GM18505 (cell line): ENCODE measurements at regions not wholly inside any gene's neighbourhood (a gene's known extent, or its start where the extent isn't known, plus 50 kb on each side); places are given as distances from the start of the nearest gene placed in this dataset.

Source experiments
- ATAC-seq: cut with Tn5 transposase; IDR thresholded peaks from one replicate; pipeline ENCODE4 v1.9.1; 2021; ENCODE audit not compliant: unreplicated experiment
- POLR2A ChIP-seq: IDR thresholded peaks from 4 replicates; pipeline ENCODE4 v1.6.1; 2011; ENCODE audit warnings: borderline replicate concordance; ENCODE audit not compliant: insufficient read depth, insufficient read length; ENCODE audit errors: extremely low read depth

DNA sequence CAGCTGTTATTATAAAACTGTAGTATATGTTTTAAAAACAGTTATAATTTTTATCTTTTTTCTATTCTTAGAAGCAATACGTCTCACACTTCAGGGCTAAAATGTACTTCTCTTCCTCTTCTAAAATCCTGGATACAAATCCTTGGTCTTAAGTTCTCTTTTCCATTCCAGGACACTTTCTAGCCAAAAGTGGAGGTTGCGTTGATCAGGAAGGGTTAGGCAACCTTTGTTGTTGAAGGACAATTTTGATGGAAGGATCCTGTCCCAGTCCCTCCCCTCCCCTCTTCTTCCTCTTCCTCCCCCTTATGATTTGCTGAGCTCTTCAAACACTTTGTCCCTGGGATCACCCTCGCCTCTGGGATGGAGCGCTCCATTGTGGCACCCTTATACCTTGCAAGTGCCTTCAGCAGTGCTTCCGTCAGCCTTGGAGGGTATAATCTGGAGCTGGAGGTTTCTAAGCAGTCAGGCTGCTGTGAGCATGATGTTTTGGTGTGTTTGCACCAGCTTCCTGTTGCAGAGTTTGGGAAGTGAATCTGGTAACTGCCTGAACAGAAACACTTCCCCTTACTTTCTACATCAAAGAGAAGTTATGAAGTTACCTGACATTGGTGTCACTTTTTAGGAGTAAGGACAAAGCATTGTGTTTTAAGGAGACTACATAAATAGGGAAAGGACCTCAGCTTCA, 87.4 kb upstream of the SLC38A2 start:
- TF ChIP-seq POLR2A, result no peak
- ATAC-seq, result peak; percentile 70

DNA sequence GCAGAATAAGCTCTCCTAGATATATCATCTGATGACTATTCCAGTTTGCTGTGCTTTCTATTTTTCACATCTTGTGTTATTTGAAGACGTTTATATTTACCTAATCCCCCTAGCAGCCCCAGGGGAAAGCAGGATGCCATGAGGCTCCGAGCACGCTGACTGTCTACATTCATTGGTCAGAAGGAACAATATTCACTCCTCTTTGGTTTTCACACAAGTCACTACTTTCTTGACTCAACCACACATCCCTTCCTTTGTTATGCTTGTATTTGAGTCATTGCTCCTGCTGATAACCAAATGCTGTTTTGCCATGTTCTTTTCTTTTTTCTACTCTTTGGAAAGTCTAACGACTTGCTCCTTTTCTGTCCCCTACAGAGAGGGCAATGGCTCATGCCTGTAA, 86.5 kb upstream of the SLC38A2 start:
- TF ChIP-seq POLR2A, result no peak

DNA sequence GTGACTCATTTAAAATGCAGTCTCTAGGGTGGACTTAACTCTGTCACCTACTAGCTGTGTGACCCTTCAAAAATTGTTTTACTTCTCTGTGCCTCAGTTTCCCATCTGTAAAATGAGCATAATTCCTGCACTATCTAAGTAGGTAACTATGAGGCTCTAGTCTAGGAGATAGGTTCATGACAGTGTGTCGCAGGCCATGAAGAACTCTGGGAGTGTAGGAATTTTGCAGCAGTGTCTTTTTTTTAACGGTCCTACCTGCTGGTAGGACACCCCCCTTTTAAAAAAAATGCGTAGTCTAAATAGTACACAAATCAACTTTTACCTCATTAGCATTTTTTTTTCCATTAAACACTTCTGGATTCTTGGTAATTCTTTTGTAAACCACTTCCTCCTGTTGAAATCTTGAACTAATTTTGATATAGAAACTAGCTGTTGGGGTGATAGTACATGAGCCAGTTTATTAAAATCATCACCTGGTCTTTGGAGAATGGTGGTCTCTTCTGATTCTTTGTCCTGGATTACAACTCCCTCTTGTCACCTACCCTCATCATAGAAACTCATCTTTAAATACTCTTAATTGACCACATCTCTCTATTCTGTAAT, 86.0 kb upstream of the SLC38A2 start:
- no peak for TF ChIP-seq POLR2A
- no peak for ATAC-seq

More for the DNA sequence above, 86.5 kb upstream of the SLC38A2 start:
- no peak for ATAC-seq

DNA sequence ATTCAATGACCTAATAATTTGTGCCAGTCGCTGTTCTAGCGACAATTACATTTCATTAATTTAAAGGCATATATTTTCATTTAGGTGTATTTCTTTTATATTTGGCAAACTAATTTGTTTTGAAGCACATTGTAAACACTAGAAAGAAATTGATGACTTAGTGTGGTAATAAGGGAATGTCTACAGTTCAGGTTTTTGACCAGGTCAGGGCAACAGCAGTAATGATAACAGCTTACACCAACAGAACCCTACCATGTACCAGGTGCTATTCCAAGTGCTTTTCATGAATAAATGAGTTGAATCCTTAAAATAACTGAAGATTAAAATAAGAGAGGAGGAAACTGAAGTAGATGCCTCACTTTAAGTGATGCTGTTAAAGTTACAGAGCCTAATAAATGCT, 85.4 kb upstream of the SLC38A2 start:
- TF ChIP-seq POLR2A, result no peak
- no peak for ATAC-seq

DNA sequence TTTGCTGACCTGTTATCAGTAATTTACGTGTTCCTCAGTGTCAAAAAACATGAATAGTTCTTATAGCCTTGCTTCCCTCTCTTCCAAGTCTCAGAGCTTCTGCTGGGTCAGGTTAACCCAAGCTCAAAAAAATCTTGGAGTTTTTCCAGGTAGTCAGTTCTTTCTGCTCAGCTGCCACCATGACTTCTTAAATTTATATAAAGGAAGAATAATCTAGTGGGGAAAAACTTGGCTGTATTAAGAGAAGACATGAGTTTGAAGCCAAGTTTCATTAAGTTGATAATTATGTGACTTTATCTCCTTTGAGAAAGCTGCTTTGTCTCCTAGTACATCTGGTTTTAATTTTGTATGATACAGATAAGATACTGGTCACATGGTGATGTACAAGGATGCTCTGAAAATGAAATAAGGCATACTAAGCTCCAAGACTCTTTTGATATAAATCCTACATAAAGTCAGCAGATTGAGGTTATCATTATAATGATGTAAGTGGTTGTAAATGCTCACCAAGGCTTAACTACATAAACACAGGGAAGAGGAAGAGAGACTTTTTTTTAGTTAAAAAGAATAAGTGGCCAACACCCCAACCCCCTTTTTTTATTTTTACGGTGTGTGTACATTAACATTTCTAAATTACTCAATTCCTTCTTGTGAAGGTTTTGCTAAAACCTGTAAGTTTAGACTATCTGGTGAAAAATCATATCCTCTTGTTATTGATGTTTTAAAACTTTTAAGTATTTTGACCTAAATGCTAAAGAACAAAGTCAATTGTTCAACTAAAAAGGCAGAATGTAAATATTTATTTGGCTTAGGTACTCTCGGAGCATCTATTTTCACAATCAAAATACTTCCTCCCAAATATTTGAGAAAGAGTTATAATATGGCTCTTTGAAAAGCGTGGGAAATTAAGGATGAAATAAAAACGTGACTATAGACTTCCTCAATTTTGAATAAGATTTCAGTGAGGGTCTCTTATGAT, 84.1 kb upstream of the SLC38A2 start:
- ATAC-seq, result no peak
- no peak for TF ChIP-seq POLR2A

DNA sequence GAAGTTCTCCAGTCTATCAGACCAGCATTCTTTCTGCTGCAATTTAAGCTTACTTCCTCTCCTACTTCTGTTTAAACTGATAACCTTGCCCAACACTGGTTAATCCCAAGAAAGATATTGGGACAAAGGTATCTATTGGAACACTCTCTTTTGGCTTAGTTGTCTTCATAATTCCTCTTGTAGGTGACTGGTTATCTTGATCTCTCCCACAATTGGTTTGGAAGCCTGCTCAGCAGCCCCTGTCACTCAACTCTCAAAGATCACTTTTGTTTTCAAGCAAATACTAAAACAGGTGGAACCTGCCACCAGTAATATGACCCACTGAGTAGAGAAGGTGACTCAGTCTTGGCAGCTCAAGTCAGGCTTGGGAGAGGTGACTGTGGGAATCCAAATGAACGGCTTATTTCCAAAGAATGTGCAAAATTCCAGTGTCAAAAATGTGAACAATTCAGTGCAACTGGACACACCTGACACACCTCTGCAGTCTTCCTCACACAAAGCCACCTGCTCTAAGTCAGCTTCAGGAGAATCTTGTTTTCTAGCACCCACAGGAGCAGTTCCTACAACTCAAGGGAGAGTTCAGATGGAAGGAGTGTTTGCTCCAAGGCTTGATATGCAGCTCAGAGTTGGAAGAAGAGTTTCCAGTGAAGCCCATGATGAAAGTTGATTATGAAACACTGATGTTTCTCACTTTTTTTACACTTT, 83.2 kb upstream of the SLC38A2 start:
- no peak for ATAC-seq
- TF ChIP-seq POLR2A, result no peak

DNA sequence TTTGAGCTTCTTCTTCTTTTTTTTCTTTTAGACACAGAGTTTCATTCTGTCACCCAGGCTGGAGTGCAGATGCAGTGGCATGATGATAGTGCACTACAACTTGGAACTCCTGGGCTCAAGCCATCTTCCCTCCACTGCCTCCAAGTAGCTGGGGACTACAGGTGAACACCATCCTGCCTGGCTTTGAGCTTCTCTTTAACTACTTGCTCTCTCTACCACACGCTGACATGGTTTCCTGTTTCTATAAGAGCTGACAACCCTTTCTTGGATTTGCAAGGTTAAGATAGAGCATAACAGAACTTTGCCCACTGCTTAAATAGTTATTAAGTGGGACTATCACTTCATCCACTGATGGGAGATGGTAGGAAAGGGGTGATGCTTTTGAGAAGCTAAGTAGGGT, 82.4 kb upstream of the SLC38A2 start:
- ATAC-seq, result no peak
- no peak for TF ChIP-seq POLR2A

DNA sequence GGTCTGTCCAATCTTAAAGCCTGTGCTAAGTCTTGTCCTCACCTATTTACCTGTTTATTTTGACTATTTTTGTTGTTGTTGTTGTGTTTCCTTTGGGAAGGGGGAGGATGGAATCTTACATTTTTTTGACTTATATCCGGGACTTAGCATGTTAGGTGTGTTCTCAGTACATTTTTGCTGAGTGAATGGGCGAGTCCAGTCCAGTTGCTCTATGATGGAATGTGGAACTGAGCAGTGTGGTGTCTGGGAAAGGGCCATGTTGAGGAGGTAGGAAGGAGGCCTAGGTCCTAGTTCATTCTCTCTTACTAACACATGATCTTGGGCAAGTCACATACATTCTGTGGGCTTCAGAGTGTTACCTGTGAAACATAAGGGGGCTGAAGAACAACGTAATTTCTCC, 80.9 kb upstream of the SLC38A2 start:
- no peak for TF ChIP-seq POLR2A
- ATAC-seq, result no peak

DNA sequence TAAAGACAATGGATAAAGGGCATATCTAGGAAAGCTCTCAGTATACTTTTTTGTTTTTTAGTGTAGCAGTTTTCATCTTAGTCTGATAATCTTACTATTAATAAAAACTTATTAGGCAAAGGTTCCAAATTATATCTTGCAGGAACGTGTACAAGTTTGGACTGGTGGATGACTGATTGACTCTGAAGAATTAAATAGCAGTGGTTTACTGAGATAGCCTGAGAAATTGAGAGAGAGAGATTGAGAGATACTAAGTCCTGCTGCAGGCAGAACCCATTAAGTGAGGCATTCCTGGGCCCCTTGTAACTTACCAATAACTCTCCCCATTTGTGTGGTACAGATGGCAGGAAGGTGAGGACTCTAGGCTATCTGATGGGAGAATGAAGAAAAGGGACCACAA, 80.2 kb upstream of the SLC38A2 start:
- ATAC-seq, result no peak
- TF ChIP-seq POLR2A, result no peak

DNA sequence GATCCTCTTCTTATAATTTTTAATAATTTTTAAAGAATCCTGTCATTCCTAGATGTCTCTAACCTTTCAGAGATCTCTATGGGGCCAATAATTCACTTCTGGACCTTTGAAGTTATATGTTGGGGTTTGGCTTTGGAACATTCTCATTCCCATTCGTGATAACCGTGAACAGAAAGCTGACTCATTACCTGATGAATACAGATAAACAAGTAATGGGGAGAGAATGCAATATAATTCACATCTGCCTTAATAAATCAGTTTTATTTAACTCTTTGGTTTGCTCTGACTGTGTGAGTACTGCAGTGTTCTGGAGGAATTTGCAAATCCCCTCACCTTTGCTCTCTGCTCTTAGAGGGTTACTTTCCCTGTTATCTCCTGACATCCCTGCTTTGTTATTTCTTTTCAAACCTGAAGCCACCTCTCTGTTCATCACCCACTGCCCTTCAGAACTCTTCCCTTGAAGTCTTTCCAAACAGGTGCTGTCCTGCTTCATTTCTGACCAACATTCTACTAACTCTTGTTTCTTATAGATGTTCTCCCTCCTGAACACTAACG, 79.6 kb upstream of the SLC38A2 start:
- TF ChIP-seq POLR2A, result no peak
- ATAC-seq, result no peak

DNA sequence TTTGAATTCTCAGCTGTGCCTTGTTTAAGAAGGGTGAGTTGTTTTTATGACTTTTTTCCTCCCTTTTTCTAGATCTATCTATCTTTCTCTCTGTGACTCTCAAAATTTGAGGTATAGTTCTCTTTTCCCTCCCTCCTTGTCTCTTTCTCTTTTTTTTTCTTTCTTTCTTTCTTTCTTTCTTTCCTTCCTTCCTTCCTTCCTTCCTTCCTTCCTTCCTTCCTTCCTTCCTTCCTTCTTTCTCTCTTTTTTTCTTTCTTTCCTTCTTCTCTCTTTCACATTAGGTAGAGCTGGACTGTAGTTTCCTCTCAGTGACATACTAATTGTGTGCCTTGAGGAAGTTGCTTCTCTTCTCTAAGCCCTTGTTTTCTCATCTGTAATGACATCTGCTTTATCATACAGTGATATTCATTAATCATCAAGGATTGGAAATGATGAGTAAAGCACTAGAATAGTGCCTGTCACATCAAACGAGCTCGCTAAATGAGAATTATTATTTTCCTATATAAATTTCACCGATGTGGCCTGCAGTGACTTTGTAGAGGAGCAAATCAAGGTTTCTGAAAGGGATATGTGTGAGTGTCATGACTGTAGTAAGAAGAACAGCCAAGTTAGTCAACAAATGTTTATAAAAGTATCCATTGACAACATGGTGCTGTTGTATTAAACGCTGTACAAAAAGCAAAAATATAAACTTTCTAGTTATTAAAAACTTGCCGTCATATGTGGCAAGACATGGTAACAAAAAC, 78.9 kb upstream of the SLC38A2 start:
- no peak for ATAC-seq
- TF ChIP-seq POLR2A, result no peak

DNA sequence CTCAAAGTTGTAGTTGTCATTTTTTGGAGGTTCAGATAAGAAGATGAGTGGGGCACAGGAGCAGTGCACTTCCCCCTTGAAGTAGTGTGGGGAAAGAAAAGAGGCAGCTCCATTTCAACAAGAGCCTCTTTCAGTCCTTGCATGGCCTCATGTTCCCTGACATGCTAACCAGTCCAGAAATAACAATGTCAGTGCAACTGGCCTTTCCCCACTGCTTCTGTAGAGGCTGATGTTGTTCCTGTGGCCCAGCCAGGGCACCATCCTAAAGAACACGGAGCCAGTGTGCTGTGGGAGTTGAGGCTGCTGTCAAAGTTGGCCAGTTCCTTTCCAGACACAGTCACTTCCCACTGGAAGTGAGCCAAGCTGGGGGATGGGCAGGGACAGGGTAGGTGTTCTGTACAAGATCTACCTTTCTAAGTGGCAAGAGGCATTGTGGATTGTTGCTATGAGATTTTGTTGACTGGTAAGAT, 77.7 kb upstream of the SLC38A2 start:
- no peak for ATAC-seq
- no peak for TF ChIP-seq POLR2A

DNA sequence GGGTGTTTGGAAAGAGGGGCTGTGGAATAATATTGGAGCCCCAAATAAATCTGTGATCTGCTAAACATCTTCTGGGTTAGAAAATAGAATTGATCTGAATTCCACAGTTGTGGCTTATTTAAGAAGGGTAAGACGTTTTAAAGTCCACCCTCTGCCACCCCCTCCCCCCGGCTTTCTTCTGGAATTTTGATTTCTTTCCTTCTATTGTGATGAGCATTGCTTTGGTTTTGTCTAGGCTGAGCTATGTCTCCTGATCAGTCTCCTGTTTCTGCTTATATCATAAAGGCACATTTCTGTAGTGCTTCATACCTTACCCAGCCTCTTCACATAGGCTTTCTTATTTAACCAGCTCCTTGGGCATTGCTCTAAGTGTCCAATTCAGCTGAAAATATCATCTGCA, 77.3 kb upstream of the SLC38A2 start:
- no peak for TF ChIP-seq POLR2A
- no peak for ATAC-seq

DNA sequence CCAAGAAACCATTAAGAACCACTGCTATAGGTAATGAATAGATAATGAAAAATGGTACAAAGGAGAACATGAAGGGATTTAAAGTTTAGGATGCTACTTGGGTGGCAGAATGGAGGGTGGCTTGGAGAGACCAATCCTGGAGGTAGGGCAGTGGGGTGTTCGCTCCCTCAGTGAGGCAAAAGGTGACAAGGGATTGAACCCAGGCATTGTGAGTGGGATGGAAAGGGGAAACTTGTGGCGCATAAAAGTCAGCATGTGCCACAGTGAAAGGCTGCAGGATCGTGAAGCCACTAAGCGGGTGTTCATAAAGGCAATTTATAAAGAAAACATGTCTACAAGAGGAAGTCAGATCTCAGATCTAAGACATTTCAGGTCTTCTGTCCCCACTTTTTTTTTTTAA, 76.7 kb upstream of the SLC38A2 start:
- TF ChIP-seq POLR2A, result no peak
- ATAC-seq, result no peak
